HG02981 (cell line): ENCODE measurements at regions not wholly inside any gene's neighbourhood (a gene's known extent, or its start where the extent isn't known, plus 50 kb on each side); places are given as distances from the start of the nearest gene placed in this dataset.

Experiments used
- ATAC-seq: cut with Tn5 transposase; IDR thresholded peaks from one replicate; pipeline ENCODE4 v1.9.1; 2021; ENCODE audit warnings: mild to moderate bottlenecking, moderate library complexity; ENCODE audit not compliant: unreplicated experiment

- peak; percentile 41 for ATAC-seq
These were observed 303.8 kb upstream of the NECTIN3 start for GRCh38 chr3:110767838-110768237.

GRCh38 chr3:110773413-110773954, 298.1 kb upstream of the NECTIN3 start:
- no peak for ATAC-seq

GRCh38 chr3:110774496-110775265, 296.9 kb upstream of the NECTIN3 start:
- ATAC-seq, result no peak

- ATAC-seq, result no peak
These were observed 292.0 kb upstream of the NECTIN3 start for GRCh38 chr3:110779581-110779980.

GRCh38 chr3:110783541-110783940, 288.1 kb upstream of the NECTIN3 start:
- ATAC-seq, result no peak

GRCh38 chr3:110788794-110789193, 282.8 kb upstream of the NECTIN3 start:
- ATAC-seq, result no peak

GRCh38 chr3:110789315-110789714, 282.3 kb upstream of the NECTIN3 start:
- no peak for ATAC-seq

- no peak for ATAC-seq
These were observed 281.0 kb upstream of the NECTIN3 start for GRCh38 chr3:110790631-110791030.

- ATAC-seq, result no peak
These were observed 279.5 kb upstream of the NECTIN3 start for GRCh38 chr3:110791995-110792686.

GRCh38 chr3:110793611-110794010, 278.0 kb upstream of the NECTIN3 start:
- ATAC-seq, result no peak

GRCh38 chr3:110795163-110795562, 276.5 kb upstream of the NECTIN3 start:
- no peak for ATAC-seq

GRCh38 chr3:110799271-110799670, 272.3 kb upstream of the NECTIN3 start:
- ATAC-seq, result no peak

GRCh38 chr3:110804856-110805255, 266.8 kb upstream of the NECTIN3 start:
- no peak for ATAC-seq

GRCh38 chr3:110806924-110807323, 264.7 kb upstream of the NECTIN3 start:
- ATAC-seq, result no peak

- no peak for ATAC-seq
These were observed 263.0 kb upstream of the NECTIN3 start for GRCh38 chr3:110808630-110809029.

- no peak for ATAC-seq
These were observed 261.3 kb upstream of the NECTIN3 start for GRCh38 chr3:110810356-110810755.

GRCh38 chr3:110811050-110811449, 260.6 kb upstream of the NECTIN3 start:
- ATAC-seq, result no peak

- no peak for ATAC-seq
These were observed 258.1 kb upstream of the NECTIN3 start for GRCh38 chr3:110813541-110813940.

GRCh38 chr3:110814170-110815007, 257.2 kb upstream of the NECTIN3 start:
- peak; percentile 90 for ATAC-seq

GRCh38 chr3:110815008-110815583, 256.5 kb upstream of the NECTIN3 start:
- ATAC-seq, result no peak

GRCh38 chr3:110816008-110816407, 255.6 kb upstream of the NECTIN3 start:
- no peak for ATAC-seq
